WTC11 (cell line): ENCODE measurements at regions not wholly inside any gene's neighbourhood (a gene's known extent, or its start where the extent isn't known, plus 50 kb on each side); places are given as distances from the start of the nearest gene placed in this dataset.

ENCODE experiments used
- CBFB ChIP-seq: sonication (generic); formaldehyde crosslinking; IDR thresholded peaks from 2 replicates; pipeline ENCODE4 v1.8.1; 2022; ENCODE audit warnings: mild to moderate bottlenecking, low read depth, missing genetic modification reagents
- CTCF ChIP-seq: fragments of 200-600 bp; IDR thresholded peaks from 2 replicates; pipeline ENCODE4 v1.8.0; 2022; ENCODE audit warnings: antibody characterized with exemption
- FOXP4 ChIP-seq: sonication (generic); formaldehyde crosslinking; IDR thresholded peaks from 2 replicates; pipeline ENCODE4 v1.8.0; 2022; ENCODE audit warnings: mild to moderate bottlenecking, missing genetic modification reagents
- HMGXB4 ChIP-seq: sonication (generic); formaldehyde crosslinking; IDR thresholded peaks from 2 replicates; pipeline ENCODE4 v1.8.1; 2023; ENCODE audit warnings: mild to moderate bottlenecking, moderate library complexity, missing genetic modification reagents
- IRF2 ChIP-seq: sonication (generic); formaldehyde crosslinking; IDR thresholded peaks from 2 replicates; pipeline ENCODE4 v1.8.0; 2022; ENCODE audit warnings: low read depth, missing genetic modification reagents, borderline replicate concordance
- JUN ChIP-seq: sonication (generic); formaldehyde crosslinking; IDR thresholded peaks from 2 replicates; pipeline ENCODE4 v1.8.0; 2023; ENCODE audit warnings: mild to moderate bottlenecking, missing genetic modification reagents
- NR1H2 ChIP-seq: sonication (generic); formaldehyde crosslinking; IDR thresholded peaks from 2 replicates; pipeline ENCODE4 v1.9.0; 2021; ENCODE audit warnings: mild to moderate bottlenecking, moderate library complexity, missing genetic modification reagents
- PRDM15 ChIP-seq: sonication (generic); formaldehyde crosslinking; IDR thresholded peaks from 2 replicates; pipeline ENCODE4 v1.8.0; 2022; ENCODE audit warnings: missing genetic modification reagents
- PREB ChIP-seq: sonication (generic); formaldehyde crosslinking; IDR thresholded peaks from 2 replicates; pipeline ENCODE4 v1.8.1; 2022; ENCODE audit warnings: mild to moderate bottlenecking, missing genetic modification reagents, moderate library complexity, borderline replicate concordance
- SOX15 ChIP-seq: fragments of 250-450 bp; sonication (Bioruptor Pico); IDR thresholded peaks from 2 replicates; pipeline ENCODE4 v1.9.0; 2021; ENCODE audit warnings: mild to moderate bottlenecking
- SP1 ChIP-seq: sonication (generic); formaldehyde crosslinking; conservative IDR thresholded peaks from 2 replicates; pipeline ENCODE4 v1.8.1; 2022; ENCODE audit warnings: missing genetic modification reagents
- ZNF232 ChIP-seq: sonication (generic); formaldehyde crosslinking; IDR thresholded peaks from 2 replicates; pipeline ENCODE4 v1.8.0; 2022; ENCODE audit warnings: mild to moderate bottlenecking, missing genetic modification reagents
- ZNF396 ChIP-seq: fragments of 250-450 bp; sonication (Bioruptor Pico); IDR thresholded peaks from 2 replicates; pipeline ENCODE4 v1.8.0; 2021; ENCODE audit warnings: mild to moderate bottlenecking, moderate library complexity, borderline replicate concordance

- no peak for TF ChIP-seq PRDM15 (CRISPR knock-in tag)
- TF ChIP-seq ZNF232 (CRISPR knock-in tag) = no peak
- TF ChIP-seq CTCF = no peak
- no peak for TF ChIP-seq NR1H2 (CRISPR knock-in tag)
- TF ChIP-seq SOX15 = no peak
- TF ChIP-seq JUN (CRISPR knock-in tag) = no peak
- no peak for TF ChIP-seq FOXP4 (CRISPR knock-in tag)
- TF ChIP-seq PREB (CRISPR knock-in tag) = no peak
- TF ChIP-seq IRF2 = no peak
- TF ChIP-seq CBFB (CRISPR knock-in tag) = no peak
- TF ChIP-seq HMGXB4 (CRISPR knock-in tag) = no peak
- TF ChIP-seq SP1 (CRISPR knock-in tag) = no peak
- TF ChIP-seq ZNF396 = no peak
Measured at GRCh38 chr5:18370531-18370930, 736.3 kb downstream of the TAF11L14 start.
